Germinal center (tissue), 1 donor: ENCODE measurements at regions not wholly inside any gene's neighbourhood (a gene's known extent, or its start where the extent isn't known, plus 50 kb on each side); places are given as distances from the start of the nearest gene placed in this dataset.
"Not testable (repeated sequence)": the region's sequence is repeated elsewhere in the genome, so short reads cannot be mapped to it uniquely, and the experiment has no call there.

Experiments
- DNase-seq: peaks from one replicate; pipeline ENCODE4 v3.0.0; 2012; ENCODE audit warnings: mixed read lengths, low spot score

GRCh38 chr14:105621479-105622328 is 95.3 kb downstream of the TMEM121 start:
- DNase-seq: not testable (repeated sequence)

GRCh38 chr14:105622329-105622955 is 96.1 kb downstream of the TMEM121 start:
- no peak for DNase-seq

- DNase-seq: not testable (repeated sequence)
Measured at GRCh38 chr14:105623178-105623577, 96.8 kb downstream of the TMEM121 start.

DNA sequence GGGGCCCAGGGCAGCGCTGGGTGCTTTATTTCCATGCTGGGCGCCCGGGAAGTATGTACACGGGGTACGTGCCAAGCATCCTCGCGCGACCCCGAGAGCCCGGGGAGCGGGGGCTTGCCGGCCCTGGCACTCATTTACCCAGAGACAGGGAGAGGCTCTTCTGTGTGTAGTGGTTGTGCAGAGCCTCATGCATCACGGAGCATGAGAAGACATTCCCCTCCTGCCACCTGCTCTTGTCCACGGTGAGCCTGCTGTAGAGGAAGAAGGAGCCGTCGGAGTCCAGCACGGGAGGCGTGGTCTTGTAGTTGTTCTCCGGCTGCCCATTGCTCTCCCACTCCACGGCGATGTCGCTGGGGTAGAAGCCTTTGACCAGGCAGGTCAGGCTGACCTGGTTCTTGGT is 98.0 kb downstream of the TMEM121 start:
- DNase-seq: not testable (repeated sequence)

DNA sequence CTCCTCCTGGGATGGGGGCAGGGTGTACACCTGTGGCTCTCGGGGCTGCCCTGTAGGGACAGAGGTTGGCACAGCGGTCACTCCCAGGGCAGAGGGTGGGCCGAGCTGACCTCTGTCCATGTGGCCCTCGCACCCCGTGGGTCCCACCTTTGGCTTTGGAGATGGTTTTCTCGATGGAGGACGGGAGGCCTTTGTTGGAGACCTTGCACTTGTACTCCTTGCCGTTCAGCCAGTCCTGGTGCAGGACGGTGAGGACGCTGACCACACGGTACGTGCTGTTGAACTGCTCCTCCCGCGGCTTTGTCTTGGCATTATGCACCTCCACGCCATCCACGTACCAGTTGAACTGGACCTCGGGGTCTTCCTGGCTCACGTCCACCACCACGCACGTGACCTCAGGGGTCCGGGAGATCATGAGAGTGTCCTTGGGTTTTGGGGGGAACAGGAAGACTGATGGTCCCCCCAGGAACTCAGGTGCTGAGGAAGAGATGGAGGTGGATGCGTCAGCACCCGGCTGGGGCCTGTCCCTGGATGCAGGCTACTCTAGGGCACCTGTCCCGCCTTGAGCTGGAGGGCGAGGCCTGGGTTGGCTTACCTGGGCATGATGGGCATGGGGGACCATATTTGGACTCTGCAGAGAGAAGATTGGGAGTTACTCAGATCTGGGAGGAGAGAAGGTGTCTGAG is 98.5 kb downstream of the TMEM121 start:
- not testable (repeated sequence) for DNase-seq

- DNase-seq: not testable (repeated sequence)
Measured at GRCh38 chr14:105625448-105625847, 99.1 kb downstream of the TMEM121 start.

DNA sequence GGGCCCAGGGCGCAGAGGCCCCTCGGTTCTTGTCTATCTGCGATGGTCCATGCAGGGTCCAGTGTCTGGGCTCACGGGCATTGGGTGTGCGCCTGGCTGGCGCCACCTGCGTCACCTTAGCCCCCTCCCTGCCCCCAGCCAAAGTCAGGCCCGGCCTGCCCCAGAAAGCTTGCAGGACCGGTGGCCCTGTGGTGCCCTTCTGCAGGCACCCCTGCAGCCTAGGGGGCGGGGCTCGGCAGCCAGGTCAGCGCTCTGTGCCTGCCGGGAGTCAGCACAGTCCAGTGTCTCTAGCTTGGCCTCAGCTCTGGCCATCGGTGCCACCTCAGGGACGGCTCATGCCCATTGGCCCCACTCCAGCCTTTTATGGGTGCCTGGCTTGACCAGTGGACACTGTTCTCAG is 99.7 kb downstream of the TMEM121 start:
- DNase-seq: not testable (repeated sequence)

- not testable (repeated sequence) for DNase-seq
Measured at GRCh38 chr14:105626651-105627050, 100.3 kb downstream of the TMEM121 start.

DNA sequence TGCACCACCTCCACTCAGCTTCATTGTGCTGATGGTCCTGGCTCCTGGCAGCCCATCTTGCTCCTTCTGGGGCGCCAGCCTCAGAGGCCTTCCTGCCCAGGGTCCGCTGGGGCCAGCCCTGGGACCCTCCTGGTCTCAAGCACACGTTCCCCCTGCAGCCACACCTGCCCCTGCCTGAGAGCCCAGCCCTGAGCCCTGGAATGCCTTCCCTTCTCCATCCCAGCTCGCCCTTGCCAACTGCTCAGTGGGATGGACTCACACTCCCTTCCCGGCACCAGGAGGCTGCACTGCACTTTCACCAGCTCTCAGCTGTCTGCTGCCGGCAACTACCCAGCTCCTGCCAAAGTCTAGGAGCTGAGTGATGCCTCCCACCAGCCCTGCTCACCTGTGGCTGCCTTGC is 100.9 kb downstream of the TMEM121 start:
- not testable (repeated sequence) for DNase-seq

GRCh38 chr14:105627701-105628100 is 101.3 kb downstream of the TMEM121 start:
- DNase-seq: no peak

- DNase-seq: not testable (repeated sequence)
Measured at GRCh38 chr14:105628126-105628525, 101.7 kb downstream of the TMEM121 start.

DNA sequence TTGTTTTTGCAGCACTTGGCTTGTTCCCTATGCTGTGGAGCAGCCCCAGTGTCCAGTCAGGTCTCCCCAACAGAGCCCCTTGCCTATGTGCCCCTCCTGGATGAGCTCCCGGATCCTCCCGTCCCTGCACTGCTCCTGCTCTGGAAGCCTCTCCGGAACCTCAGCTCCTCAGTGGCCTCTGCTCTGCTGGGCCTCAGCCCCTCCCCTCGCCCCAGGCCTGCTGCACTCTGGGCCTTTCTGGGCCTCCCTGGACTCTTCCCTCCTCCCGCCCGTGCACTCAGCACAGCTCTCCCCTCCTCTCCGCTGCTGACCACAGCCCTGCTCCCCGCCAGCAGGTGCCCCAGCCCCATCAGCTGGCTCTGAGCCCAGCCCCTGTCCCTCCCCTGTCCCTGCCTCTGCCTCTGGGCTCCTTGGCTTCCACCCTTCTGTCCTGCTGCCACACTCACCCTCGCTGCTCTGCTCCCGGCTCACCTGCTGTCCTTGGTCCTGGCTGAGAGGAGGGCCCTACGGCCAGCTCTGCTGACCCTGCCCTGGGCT is 102.2 kb downstream of the TMEM121 start:
- DNase-seq: not testable (repeated sequence)

- not testable (repeated sequence) for DNase-seq
Measured at GRCh38 chr14:105629091-105629885, 102.9 kb downstream of the TMEM121 start.

- DNase-seq: no peak
Measured at GRCh38 chr14:105629886-105630215, 103.5 kb downstream of the TMEM121 start.

GRCh38 chr14:105630293-105630934 is 104.0 kb downstream of the TMEM121 start:
- not testable (repeated sequence) for DNase-seq

- DNase-seq: not testable (repeated sequence)
Measured at GRCh38 chr14:105630935-105631779, 104.8 kb downstream of the TMEM121 start.

DNA sequence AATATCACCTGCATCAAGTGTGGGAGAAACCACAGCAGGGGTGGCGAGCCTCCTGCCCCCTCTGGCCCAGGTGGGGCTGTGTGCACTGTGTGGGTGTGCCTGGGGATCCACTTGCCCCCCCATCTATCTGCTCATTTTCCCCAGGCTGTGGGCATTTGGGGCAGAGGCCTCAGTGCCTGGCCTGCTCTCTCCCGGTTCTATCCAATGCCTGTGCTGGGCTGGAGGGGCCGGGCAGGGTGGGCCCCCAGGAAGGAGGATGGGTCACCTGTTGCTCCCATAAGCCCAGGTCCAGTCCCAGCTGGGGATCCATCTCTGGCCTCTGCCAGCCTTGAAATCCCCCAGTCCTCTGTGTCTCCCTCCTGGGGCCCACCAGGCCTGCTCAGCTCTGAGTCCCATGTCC is 105.6 kb downstream of the TMEM121 start:
- no peak for DNase-seq

- DNase-seq: not testable (repeated sequence)
Measured at GRCh38 chr14:105633596-105633995, 107.2 kb downstream of the TMEM121 start.

GRCh38 chr14:105635560-105635959 is 109.2 kb downstream of the TMEM121 start:
- DNase-seq: no peak

DNA sequence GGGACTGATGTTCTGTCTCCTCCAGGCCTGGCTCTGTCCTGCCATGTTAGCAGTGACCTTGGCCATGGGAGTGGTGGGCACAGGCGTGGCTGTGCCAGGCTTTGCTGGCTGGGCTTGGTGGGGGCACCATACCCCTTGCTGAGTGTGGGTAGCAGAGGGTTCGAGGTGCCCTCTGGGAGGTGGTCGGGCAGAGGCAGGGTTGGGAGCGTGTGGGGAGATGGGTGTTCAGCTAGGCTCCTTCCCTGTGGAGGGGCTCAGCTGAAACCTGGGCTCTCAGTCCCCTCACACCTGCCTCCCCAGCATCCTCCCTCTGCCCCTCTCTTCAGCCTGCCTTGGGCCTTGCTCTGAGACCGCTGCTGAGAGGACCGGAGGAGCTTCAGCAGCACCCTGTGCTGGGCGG is 109.6 kb downstream of the TMEM121 start:
- not testable (repeated sequence) for DNase-seq
